ENCODE measurements at regions not wholly inside any gene's neighbourhood (a gene's known extent, or its start where the extent isn't known, plus 50 kb on each side); places are given as distances from the start of the nearest gene placed in this dataset.
"Not testable (repeated sequence)": the region's sequence is repeated elsewhere in the genome, so short reads cannot be mapped to it uniquely, and the experiment has no call there.

- no peak for DNase-seq (ENCODE audit: extremely low read depth, low read depth, low spot score)
Measured at GRCh38 chr13:73166204-73166603, 107.4 kb downstream of the KLF5 start.

- DNase-seq (ENCODE audit: extremely low read depth, low read depth, low spot score): no peak
Measured at GRCh38 chr13:73162912-73163911, 104.4 kb downstream of the KLF5 start.

- DNase-seq (ENCODE audit: extremely low read depth, low read depth, low spot score): not testable (repeated sequence)
Measured at GRCh38 chr13:73160371-73161031, 101.7 kb downstream of the KLF5 start.

GRCh38 chr13:73158851-73159250, 100.0 kb downstream of the KLF5 start:
- DNase-seq (ENCODE audit: extremely low read depth, low read depth, low spot score): no peak

GRCh38 chr13:73157031-73157430, 98.2 kb downstream of the KLF5 start:
- DNase-seq (ENCODE audit: extremely low read depth, low read depth, low spot score): no peak

- no peak for DNase-seq (ENCODE audit: extremely low read depth, low read depth, low spot score)
Measured at GRCh38 chr13:73146707-73147106, 87.9 kb downstream of the KLF5 start.

GRCh38 chr13:73142071-73142470, 83.3 kb downstream of the KLF5 start:
- no peak for DNase-seq (ENCODE audit: extremely low read depth, low read depth, low spot score)

GRCh38 chr13:73141292-73141771, 82.5 kb downstream of the KLF5 start:
- DNase-seq (ENCODE audit: extremely low read depth, low read depth, low spot score): no peak

- no peak for DNase-seq (ENCODE audit: extremely low read depth, low read depth, low spot score)
Measured at GRCh38 chr13:73140801-73141200, 82.0 kb downstream of the KLF5 start.

GRCh38 chr13:73138638-73139491, 80.1 kb downstream of the KLF5 start:
- DNase-seq (ENCODE audit: extremely low read depth, low read depth, low spot score): no peak

- DNase-seq (ENCODE audit: extremely low read depth, low read depth, low spot score): no peak
Measured at GRCh38 chr13:73138276-73138637, 79.5 kb downstream of the KLF5 start.

- DNase-seq (ENCODE audit: extremely low read depth, low read depth, low spot score): no peak
Measured at GRCh38 chr13:73136776-73137175, 78.0 kb downstream of the KLF5 start.

GRCh38 chr13:73133531-73133930, 74.7 kb downstream of the KLF5 start:
- DNase-seq (ENCODE audit: extremely low read depth, low read depth, low spot score): no peak

- no peak for DNase-seq (ENCODE audit: extremely low read depth, low read depth, low spot score)
Measured at GRCh38 chr13:73131247-73131646, 72.4 kb downstream of the KLF5 start.

GRCh38 chr13:73129023-73129422, 70.2 kb downstream of the KLF5 start:
- no peak for DNase-seq (ENCODE audit: extremely low read depth, low read depth, low spot score)

All from glomerular endothelial cell (primary cell).